ENCODE measurements at regions not wholly inside any gene's neighbourhood (a gene's known extent, or its start where the extent isn't known, plus 50 kb on each side); places are given as distances from the start of the nearest gene placed in this dataset.

DNA sequence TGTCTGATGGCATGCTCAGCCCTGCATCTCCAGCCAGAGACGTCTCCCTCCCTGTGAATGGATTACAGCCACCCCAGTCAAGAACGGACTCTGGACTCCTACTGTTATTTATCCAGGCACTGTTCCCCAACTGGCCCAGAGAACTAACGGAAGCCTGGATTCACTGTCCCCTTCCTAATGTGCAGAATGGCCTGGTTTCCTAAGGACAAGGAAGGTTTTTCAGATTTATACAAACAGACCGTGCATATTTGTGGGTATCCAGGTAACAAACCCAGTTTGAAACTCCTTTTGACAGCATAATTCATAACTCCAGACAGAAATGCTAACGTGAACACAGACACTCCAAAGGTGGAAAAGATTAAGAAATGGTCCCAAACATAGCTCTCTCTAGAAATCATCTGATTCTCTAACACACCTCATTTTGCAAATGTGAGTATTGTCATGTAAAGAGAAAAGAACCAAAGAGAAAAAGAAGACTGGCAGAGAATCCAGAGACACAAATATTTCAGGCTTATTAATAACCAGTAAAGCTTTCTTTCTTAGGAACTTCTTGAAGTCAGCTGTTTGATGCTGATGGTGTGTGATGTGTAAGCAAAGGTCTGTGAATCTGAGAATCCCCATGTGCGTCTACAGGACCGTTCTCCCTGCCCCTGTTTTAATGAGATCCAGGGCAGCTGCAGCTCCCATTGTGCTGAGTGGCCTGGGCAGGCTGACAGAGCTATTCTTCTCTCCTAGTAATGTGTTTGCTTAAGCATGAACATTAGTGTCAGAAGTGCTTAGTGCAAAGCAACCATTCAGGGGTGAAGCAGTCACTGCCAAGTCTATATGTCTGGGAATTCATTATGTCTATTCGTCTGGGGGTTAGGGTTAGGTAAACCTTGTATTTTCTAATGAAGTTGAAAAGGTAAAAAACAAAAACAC, 86.8 kb upstream of the HIF1A start:
- Histone ChIP-seq H3K9me3 (ENCODE audit: control insufficient read depth, insufficient read depth, low read depth, low read length) (no peaks in the 10 kb centered on the region), H3K36me3 (ENCODE audit: control insufficient read depth in 2 of 2, insufficient read depth in 1 of 2, low read length in 2 of 2) (no peaks in the 10 kb centered on the region), H3K27ac (ENCODE audit: extremely low read depth, low read depth, low read length) (peak overlapping the region; percentile 25; the same call in 1 of the 2 replicates), H3K4me3 (ENCODE audit: low read depth, low read length) (no peak overlapping the region), H3K4me1 (ENCODE audit: control insufficient read depth, insufficient read depth, low read length) (peaks cover 3% of the 10 kb centered on the region; the same call in 1 of the 2 replicates)
- ChIA-PET POLR2A (no interaction called here), CTCF (interaction anchor here (0.6 to 1.8 kb wide), 3 partner anchors 17 to 132 kb away, joined by 3 to 5 read pairs (median 3); no protein-coding TSS in a partner anchor)
- TF ChIP-seq MZF1 (tag by site-specific recombination; IDR thresholded peaks at IDR 0.05; ENCODE audit: borderline replicate concordance) (peak; percentile 91; the same call in 1 of the 2 replicates), ZNF561 (tag by site-specific recombination; IDR thresholded peaks at IDR 0.05; ENCODE audit: borderline replicate concordance) (no peak), ZNF121 (tag by site-specific recombination; IDR thresholded peaks at IDR 0.05) (no peak), OSR2 (tag by site-specific recombination; IDR thresholded peaks at IDR 0.05) (peak; percentile 39; the same call in 1 of the 2 replicates)
- TF ChIP-seq, protein P1, sequence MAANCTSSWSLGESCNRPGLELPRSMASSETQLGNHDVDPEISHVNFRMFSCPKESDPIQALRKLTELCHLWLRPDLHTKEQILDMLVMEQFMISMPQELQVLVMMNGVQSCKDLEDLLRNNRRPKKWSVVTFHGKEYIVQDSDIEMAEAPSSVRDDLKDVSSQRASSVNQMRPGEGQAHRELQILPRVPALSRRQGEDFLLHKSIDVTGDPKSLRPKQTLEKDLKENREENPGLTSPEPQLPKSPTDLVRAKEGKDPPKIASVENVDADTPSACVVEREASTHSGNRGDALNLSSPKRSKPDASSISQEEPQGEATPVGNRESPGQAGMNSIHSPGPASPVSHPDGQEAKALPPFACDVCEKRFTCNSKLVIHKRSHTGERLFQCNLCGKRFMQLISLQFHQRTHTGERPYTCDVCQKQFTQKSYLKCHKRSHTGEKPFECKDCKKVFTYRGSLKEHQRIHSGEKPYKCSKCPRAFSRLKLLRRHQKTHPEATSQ (tag by site-specific recombination; IDR thresholded peaks at IDR 0.05) = no peak

DNA sequence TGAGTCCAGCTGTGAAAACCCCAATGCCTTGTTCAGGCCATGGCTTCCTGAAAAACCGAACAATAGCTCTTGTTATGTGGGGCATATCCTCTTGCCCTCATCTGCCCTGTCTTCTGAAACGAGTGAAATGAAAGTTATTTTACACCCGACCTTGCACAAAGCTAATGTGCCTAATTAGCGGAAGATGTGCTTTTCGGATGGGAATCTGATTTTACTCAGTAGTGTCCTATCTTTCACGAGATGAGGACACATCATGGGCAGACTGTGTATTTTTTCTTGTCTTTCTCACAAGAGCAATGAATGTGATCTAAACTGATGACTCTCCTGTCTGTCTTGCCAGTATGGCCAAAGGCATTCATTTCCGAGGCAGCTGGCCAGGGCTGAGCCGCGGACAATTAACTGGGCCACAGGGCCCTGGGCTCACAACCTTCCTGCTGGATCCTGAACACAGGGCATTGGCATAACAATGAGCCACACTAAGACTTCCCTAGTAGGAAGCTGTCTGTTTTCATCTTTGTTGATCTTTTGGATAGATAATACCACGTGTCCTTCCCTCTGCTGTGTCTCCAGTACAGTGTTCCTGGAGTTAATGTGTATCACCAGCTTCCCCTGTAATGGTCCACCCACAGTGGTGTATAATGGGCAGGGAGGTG, 86.0 kb upstream of the HIF1A start:
- Histone ChIP-seq H3K9me3 (ENCODE audit: control insufficient read depth, insufficient read depth, low read depth, low read length) (no peaks in the 10 kb centered on the region), H3K4me1 (ENCODE audit: control insufficient read depth, insufficient read depth, low read length) (peaks cover 3% of the 10 kb centered on the region; the same call in 1 of the 2 replicates), H3K4me3 (ENCODE audit: low read depth, low read length) (no peak overlapping the region), H3K27ac (ENCODE audit: extremely low read depth, low read depth, low read length) (peak overlapping the region; percentile 25; the same call in 1 of the 2 replicates), H3K36me3 (ENCODE audit: control insufficient read depth in 2 of 2, insufficient read depth in 1 of 2, low read length in 2 of 2) (no peaks in the 10 kb centered on the region)
- ChIA-PET POLR2A (no interaction called here), CTCF (interaction anchor here (0.7 to 1.8 kb wide), 3 partner anchors 13 to 133 kb away, joined by 3 to 5 read pairs (median 5); no protein-coding TSS in a partner anchor)
- TF ChIP-seq ZNF600 (tag by site-specific recombination; IDR thresholded peaks at IDR 0.05) = peak; percentile 49; the same call in 1 of the 2 replicates
- no peak for TF ChIP-seq ZNF621 (tag by site-specific recombination; IDR thresholded peaks at IDR 0.05)
- TF ChIP-seq ZBTB20 (tag by site-specific recombination; IDR thresholded peaks at IDR 0.05) = peak; percentile 30; the same call in 1 of the 2 replicates
- TF ChIP-seq, protein P2, sequence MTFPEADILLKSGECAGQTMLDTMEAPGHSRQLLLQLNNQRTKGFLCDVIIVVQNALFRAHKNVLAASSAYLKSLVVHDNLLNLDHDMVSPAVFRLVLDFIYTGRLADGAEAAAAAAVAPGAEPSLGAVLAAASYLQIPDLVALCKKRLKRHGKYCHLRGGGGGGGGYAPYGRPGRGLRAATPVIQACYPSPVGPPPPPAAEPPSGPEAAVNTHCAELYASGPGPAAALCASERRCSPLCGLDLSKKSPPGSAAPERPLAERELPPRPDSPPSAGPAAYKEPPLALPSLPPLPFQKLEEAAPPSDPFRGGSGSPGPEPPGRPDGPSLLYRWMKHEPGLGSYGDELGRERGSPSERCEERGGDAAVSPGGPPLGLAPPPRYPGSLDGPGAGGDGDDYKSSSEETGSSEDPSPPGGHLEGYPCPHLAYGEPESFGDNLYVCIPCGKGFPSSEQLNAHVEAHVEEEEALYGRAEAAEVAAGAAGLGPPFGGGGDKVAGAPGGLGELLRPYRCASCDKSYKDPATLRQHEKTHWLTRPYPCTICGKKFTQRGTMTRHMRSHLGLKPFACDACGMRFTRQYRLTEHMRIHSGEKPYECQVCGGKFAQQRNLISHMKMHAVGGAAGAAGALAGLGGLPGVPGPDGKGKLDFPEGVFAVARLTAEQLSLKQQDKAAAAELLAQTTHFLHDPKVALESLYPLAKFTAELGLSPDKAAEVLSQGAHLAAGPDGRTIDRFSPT (tag by site-specific recombination; IDR thresholded peaks at IDR 0.05) = no peak
- no peak for TF ChIP-seq ZNF140 (tag by site-specific recombination; IDR thresholded peaks at IDR 0.05)
- TF ChIP-seq ZNF221 (tag by site-specific recombination; IDR thresholded peaks at IDR 0.05; ENCODE audit: borderline replicate concordance) = no peak
- TF ChIP-seq ZNF211 (tag by site-specific recombination; IDR thresholded peaks at IDR 0.05; ENCODE audit: low read depth) = no peak
- TF ChIP-seq ZSCAN16 (tag by site-specific recombination; IDR thresholded peaks at IDR 0.05) = no peak
- TF ChIP-seq, protein P3, sequence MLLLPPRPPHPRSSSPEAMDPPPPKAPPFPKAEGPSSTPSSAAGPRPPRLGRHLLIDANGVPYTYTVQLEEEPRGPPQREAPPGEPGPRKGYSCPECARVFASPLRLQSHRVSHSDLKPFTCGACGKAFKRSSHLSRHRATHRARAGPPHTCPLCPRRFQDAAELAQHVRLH (tag by site-specific recombination; IDR thresholded peaks at IDR 0.05) = no peak
- TF ChIP-seq ZNF654 (tag by site-specific recombination; IDR thresholded peaks at IDR 0.05; ENCODE audit: low read depth) = no peak
- TF ChIP-seq MZF1 (tag by site-specific recombination; IDR thresholded peaks at IDR 0.05; ENCODE audit: borderline replicate concordance) = no peak
- TF ChIP-seq ZNF426 (tag by site-specific recombination; IDR thresholded peaks at IDR 0.05) = no peak
- no peak for TF ChIP-seq ZNF423 (tag by site-specific recombination; IDR thresholded peaks at IDR 0.05)

Data from HEK293 (cell line).